SK-N-MC (cell line): ENCODE measurements at regions not wholly inside any gene's neighbourhood (a gene's known extent, or its start where the extent isn't known, plus 50 kb on each side); places are given as distances from the start of the nearest gene placed in this dataset.

Experiments
- EZH2 ChIP-seq: fragments of 200-600 bp; sonication (generic); IDR thresholded peaks from one replicate; pipeline ENCODE4 v1.6.1; 2017; ENCODE audit warnings: antibody characterized with exemption
- FOXP2 ChIP-seq: optimal IDR thresholded peaks from 2 replicates; pipeline ENCODE3; 2011; ENCODE audit warnings: mild to moderate bottlenecking, moderate library complexity; ENCODE audit not compliant: insufficient read depth; ENCODE audit errors: extremely low read length, control extremely low read depth
- POLR2AphosphoS5 ChIP-seq: IDR thresholded peaks from 2 replicates; pipeline ENCODE4 v1.6.1; 2012; ENCODE audit warnings: mild to moderate bottlenecking, low read depth, low read length, borderline replicate concordance

DNA sequence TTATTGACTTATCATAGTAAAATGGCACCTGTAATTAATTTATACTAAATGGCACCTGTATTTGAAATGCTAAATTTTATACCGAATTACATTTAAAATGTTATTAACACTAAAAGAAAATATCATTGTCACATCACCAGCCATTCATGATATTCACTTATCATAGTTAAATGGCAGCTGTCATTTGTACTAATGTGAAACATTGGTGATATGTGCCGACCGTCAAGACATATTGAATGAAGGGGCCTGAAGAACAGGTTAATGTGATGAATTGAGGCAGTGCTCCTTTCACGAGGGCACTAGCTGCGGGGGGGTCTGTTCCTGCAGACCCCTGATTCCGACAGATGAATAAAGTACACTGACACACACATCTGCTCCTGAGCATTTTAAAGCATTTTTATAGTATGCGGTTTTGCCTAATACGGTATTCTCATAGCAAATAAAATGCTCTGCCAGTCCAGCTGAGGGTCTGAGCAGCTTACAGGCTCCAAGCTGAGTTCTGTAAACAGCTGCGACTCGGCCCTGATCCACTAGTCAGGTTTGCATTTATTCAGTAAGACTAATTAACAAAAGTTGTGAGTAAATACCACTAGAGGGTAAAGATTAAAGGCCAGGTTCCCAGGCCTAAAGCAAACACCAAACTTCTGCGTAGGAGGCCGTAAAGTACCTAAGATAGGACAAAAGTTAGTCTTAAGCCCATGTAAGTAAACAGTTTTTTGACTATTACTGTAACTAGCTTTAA lies 593.4 kb upstream of the NETO1 start:
- TF ChIP-seq FOXP2 (no peak), EZH2 (no peak), POLR2AphosphoS5 (no peak)
